Iris pigment epithelial cell (primary cell): ENCODE measurements at regions not wholly inside any gene's neighbourhood (a gene's known extent, or its start where the extent isn't known, plus 50 kb on each side); places are given as distances from the start of the nearest gene placed in this dataset.
"Not testable (repeated sequence)": the region's sequence is repeated elsewhere in the genome, so short reads cannot be mapped to it uniquely, and the experiment has no call there.

Source experiments
- DNase-seq: peaks from one replicate; pipeline ENCODE4 v3.0.0-alpha.2; 2011; ENCODE audit warnings: low read depth

- peak; percentile 89 for DNase-seq
These were observed 57.3 kb upstream of the PRSS12 start for GRCh38 chr4:118410138-118410537.

GRCh38 chr4:118417325-118417724 lies 64.5 kb upstream of the PRSS12 start:
- DNase-seq = peak; percentile 92

- DNase-seq = not testable (repeated sequence)
These were observed 65.0 kb upstream of the PRSS12 start for GRCh38 chr4:118417800-118418199.

- DNase-seq = not testable (repeated sequence)
These were observed 65.6 kb upstream of the PRSS12 start for GRCh38 chr4:118418396-118418795.

- not testable (repeated sequence) for DNase-seq
These were observed 66.8 kb upstream of the PRSS12 start for GRCh38 chr4:118419626-118420025.

GRCh38 chr4:118424062-118424461 lies 71.3 kb upstream of the PRSS12 start:
- DNase-seq = peak; percentile 59

- DNase-seq = not testable (repeated sequence)
These were observed 76.1 kb upstream of the PRSS12 start for GRCh38 chr4:118428881-118429280.

- not testable (repeated sequence) for DNase-seq
These were observed 79.6 kb upstream of the PRSS12 start for GRCh38 chr4:118432359-118432758.

- not testable (repeated sequence) for DNase-seq
These were observed 81.0 kb upstream of the PRSS12 start for GRCh38 chr4:118433612-118434375.

- DNase-seq = not testable (repeated sequence)
These were observed 82.6 kb upstream of the PRSS12 start for GRCh38 chr4:118435415-118435814.

GRCh38 chr4:118442115-118442837 lies 89.5 kb upstream of the PRSS12 start:
- DNase-seq = not testable (repeated sequence)

- DNase-seq = not testable (repeated sequence)
These were observed 94.6 kb upstream of the PRSS12 start for GRCh38 chr4:118447397-118447796.

- DNase-seq = peak; percentile 31
These were observed 102.1 kb upstream of the PRSS12 start for GRCh38 chr4:118454857-118455256.

GRCh38 chr4:118461435-118461834 lies 108.6 kb upstream of the PRSS12 start:
- DNase-seq = peak; percentile 49

- not testable (repeated sequence) for DNase-seq
These were observed 113.0 kb upstream of the PRSS12 start for GRCh38 chr4:118465831-118466230.

- peak; percentile 42 for DNase-seq
These were observed 121.3 kb upstream of the PRSS12 start for GRCh38 chr4:118474001-118474626.

GRCh38 chr4:118474771-118475170 lies 122.0 kb upstream of the PRSS12 start:
- not testable (repeated sequence) for DNase-seq

- DNase-seq = not testable (repeated sequence)
These were observed 123.1 kb upstream of the PRSS12 start for GRCh38 chr4:118475901-118476300.

- not testable (repeated sequence) for DNase-seq
These were observed 125.0 kb upstream of the PRSS12 start for GRCh38 chr4:118477826-118478225.

GRCh38 chr4:118485801-118486314 lies 133.1 kb upstream of the PRSS12 start:
- peak; percentile 9 for DNase-seq

GRCh38 chr4:118492963-118493362 lies 140.2 kb upstream of the PRSS12 start:
- not testable (repeated sequence) for DNase-seq

- DNase-seq = not testable (repeated sequence)
These were observed 141.6 kb upstream of the PRSS12 start for GRCh38 chr4:118494437-118494836.
